Fibroblast of skin of back (primary cell): ENCODE measurements at regions not wholly inside any gene's neighbourhood (a gene's known extent, or its start where the extent isn't known, plus 50 kb on each side); places are given as distances from the start of the nearest gene placed in this dataset.
A peak's percentile ranks its signal among the peaks of the same experiment; 100 is the strongest.

ENCODE experiments used
- DNase-seq: peaks from one replicate; pipeline ENCODE4 v3.0.0-alpha.2; 2013

DNA sequence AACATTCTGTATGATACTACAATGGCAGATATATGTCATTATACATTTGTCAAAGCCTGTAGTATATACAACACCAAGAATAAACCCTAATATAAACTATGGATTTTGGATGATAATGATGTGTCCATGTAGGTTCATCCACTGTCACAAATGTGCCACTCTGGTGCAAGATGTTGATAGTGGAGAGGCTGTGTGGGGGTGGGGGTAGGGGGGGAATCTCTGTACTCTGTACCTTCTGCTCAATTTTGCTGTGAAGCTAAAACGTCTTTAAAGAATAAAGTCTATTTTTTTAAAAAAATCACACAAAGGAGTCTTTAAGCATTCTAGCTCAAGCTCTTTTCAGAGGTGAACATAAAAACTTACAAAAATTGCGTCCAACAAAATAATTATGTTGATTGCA is 88.2 kb upstream of the ABI3BP start:
- DNase-seq, result no peak

DNA sequence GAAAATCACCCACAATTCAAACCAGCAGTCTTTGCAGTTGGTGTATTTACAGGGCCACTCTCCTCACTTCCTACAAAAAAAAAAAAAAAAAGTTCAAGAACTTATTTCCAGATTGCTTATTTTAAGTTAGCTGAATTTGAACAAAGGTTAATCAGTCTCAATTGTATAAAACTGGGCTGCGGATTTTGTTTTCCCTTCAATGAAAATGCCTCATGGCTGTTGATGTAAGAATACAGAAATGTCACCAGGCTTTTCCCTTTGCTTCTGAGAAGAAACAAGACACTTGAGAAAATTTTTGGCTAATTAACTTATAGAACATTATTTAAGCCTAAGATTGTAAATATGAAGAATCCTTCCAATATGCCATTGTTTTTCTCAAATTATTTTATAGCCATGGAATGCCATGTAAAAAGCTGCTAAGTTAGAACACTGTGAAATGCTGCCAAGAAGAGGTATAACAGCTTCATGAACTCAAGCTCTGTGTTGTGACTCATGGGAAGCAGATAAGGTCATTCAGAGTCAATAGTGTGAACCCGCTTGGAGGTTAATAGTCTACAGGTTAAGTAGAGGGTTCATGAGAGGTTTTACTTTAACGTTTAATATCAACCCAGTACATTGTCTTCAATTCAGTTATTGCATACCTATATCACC is 84.3 kb upstream of the ABI3BP start:
- DNase-seq, result peak; percentile 57

DNA sequence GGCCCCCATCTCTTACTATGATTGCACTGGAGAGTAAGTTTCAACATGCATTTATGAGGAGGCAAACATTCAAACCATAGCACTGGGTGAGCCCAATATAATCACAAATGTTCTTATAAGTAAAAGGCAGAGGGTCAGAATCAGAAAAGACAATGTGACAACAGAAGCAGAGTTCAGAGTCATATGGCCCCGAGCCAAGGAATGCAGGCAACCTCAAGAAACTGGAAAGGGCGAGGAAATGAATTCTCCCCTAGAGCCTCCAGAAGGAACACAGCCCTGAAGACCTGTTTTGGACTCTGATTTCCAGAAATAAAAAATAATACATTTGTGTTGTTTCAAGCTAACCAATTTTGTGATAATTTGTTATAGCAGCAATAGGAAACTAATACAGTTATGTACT is 81.3 kb upstream of the ABI3BP start:
- peak; percentile 29 for DNase-seq

DNA sequence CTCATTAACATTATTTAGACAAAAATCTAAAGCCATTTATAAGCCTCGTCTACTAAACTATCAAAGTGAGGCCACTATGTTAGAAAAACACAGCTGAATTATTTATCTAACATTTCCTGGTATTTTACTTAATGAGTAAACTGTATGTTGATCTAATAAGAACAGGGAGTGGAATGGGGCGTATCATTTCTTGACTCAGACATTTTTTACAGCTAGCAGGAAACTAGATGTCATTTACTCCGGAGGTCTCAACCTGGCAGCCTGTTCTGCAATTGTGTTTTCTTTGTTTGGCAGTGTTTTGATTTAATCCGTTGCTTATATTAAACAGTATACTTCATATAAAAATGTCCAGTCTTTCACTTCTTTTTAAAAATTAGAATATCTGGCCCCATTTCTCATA is 79.1 kb upstream of the ABI3BP start:
- DNase-seq, result peak; percentile 53

DNA sequence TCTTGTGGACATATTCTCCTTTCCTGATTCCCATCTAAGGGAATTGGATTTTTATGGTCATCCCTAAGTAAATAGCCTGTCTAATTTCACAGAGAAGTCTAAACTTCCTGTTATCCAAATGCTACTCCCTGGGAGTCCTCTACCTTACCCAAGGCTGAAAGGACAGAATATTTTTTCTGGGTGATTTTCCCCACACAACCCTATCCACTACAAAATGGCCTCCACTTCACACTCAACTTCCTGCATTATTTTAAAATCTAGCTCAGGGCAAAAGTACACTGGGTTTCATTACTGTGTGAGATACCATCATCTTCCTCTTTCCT is 77.5 kb upstream of the ABI3BP start:
- DNase-seq, result no peak

DNA sequence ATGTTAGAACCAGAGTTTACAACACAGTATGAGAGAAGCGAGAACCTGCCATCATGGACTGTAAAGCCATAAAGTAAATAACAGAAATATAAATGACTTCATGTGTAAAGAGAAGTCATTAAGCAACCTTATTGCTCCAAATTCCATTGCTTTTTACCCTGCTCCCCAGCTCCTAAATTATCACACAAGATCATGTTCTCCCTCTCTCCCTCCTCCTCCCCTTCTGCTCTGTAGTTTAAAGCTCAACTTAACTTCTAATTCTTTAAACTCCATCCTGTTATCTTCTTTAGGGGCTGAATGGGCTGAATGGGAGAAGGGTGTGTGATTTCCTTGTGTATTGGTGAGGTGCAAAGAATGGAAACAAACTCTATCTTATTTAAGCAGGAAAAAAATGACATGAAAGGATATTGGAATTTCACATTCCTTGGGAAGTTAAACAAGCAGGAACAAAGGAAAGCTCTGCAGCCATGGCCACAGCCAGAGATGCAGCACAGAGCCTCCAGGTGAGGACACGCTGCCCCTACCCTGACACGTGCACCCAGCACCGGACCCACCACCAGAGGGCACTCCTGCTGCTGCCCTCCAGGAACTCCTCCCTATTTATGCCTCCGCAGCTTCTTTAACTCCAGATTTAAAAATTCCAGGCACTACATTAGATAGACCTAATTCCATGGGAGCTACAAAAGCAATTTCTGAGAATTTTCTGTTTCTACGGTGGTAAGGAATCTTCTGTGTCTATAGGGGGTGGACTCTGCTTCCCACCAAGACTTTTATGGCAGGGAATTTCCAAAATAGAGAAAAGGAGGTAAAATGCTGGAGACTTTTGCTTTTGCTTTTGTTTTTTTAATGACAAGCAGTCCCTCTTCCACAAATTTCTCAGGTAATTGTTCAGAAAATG is 76.9 kb upstream of the ABI3BP start:
- no peak for DNase-seq

DNA sequence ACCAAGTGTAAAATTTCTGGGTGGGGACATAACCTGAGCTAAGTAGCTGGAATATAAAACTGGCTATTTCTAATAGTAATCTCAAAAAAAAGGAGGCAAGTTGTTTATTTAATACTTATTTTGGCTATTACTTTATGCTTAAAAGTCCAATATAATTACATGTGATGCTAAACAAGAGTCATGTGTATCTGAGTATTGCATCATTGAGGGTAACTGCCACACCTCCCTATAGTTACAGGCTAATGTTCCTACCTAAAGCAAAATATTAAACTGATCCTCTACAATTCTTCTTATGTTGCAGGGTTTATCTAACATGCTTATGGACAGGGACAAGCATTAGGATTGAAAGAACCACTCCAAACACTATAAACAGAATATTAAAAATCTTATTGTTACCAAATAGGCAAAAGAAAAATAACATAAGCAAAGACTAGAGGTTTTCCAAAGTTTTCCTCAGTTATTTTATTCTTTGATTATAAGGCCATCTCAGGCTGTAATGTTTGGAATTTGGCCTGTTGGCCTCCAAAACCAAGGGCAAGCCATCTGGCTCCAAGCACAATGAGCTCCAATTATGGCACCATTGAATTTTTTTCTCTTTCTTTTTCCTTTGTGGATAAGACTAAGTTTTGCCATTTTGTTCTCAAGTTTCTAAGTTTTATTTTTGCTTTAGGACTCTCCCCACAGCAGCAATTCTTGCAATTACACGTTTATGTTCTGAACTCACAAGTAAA is 75.8 kb upstream of the ABI3BP start:
- DNase-seq, result no peak

DNA sequence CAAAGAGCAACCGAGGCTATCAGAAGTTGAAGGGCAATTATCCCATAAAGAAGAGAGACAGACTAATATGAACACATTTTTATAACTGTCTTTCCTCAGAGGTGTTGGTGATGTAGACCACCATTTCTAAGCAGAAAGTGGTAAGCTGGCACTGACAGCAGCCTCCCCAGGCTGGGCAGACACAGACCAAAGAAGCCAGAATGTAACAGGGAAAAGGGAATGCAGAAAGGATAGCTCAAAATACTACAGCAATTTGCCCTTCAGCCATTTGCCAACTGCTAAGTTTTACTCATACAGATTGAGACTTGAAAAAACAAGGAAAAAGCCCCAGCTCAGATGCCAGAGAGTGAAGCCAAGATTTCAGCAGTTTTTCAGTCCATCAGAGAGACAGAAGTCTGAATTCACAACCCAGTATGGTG is 73.5 kb upstream of the ABI3BP start:
- peak; percentile 75 for DNase-seq

DNA sequence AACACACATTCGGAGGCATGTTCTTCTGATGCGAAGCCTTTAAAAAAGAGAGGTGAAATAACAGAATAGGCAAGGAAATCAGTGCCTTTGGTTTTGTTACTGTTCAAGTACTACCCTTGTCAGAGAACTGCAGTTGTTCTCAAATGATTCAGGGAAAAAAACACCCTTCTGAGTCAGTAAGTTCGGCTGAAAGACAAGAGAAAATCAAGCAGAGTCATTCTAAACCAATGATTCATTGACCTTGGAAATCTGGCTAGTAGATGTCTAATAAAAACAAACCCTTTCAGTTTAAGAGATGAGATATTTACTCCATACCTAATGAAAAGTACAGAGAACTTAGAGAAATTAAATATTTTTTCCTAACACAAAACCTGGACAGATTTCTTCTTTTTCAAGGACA is 72.7 kb upstream of the ABI3BP start:
- peak; percentile 95 for DNase-seq

DNA sequence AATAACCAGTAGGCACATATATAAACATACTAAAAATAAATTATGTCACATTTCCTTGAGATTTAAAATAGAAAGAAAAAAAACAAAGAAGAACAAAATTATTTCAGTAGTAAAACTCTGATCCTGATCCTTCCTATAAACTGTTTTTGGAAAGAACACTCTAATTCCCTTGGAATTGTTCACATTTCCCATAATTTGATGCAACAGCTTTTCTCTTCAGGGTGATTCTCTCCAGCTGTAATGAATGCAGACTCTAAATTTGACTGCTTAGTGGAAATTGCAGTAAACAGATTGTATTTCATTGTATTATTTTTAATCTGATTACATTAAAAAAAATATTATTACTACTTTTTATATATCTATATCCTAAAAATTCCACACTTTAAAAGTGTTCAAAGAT is 70.2 kb upstream of the ABI3BP start:
- no peak for DNase-seq

DNA sequence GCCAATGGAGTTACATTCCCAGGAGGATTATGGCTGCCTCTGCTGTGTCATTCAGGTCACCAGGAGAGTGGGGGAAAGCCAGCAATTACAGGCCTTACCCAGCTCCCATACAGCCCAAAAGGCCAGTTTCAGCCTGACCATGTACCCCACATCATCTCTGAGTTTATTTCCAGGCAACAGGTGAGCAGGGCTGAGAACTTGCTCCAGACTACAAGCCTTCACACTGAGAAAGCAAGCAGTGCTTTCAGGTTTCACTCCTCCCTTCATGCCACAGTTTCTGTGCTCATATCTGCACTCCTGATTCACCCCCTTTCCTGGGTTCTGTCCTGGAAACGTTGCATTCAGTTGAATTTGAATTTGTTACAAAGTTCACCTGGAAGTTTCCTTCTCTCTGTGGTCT is 68.1 kb upstream of the ABI3BP start:
- DNase-seq, result no peak

DNA sequence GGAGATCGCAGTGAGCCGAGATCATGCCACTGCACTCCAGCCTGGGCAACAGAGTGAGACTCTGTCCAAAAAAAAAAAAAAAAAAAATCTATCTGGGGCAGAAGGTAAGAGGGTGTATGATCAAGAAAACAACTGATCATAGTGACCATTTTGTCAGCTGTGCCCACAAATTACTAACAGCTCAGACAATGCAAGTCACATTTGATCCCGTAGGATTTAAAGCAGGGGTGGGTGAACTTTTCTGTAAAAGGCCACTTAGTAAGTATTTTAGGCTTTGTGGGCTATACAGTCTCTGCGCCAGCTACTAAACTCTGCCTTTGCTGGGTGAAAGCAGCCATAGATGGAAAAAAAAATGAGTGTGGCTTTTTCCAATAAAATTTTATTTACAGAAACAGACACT is 57.6 kb upstream of the ABI3BP start:
- no peak for DNase-seq

DNA sequence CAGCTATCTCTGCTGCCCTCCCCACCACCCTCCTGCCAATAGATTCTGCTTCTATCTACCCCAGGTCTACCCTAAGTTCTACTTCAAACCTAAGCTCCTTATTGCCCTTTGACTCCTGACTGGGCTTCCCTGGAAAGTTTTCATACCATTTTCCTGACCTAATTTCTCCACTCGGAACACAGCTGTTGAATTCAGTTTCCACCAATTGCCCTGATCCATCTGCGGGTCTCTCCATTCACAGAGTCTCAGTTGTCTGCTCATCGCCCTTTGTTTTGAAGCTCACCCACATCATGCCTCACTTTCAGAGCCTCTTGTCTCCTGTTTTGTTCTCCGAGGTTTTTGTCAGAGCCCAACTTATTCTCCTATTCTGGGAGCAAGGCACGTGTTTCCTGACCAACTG is 56.8 kb upstream of the ABI3BP start:
- no peak for DNase-seq

DNA sequence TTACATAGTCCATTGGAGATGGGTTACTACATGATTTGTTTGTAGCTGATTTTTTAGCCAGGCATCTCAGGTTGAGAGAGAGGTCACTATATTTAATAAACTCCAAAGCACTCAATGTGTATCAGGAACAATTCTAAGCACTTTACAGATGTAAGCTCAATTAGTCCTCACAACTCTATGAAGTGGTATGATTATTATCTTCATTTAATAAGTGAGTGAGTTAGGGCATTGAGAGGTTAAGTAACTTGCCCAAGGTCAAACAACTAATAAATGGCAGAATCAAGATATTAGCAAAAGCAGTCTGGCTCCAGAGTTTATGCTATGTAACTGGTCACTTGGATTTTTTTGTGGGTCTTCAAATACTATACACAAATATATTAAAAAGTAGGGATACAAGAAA is 56.3 kb upstream of the ABI3BP start:
- no peak for DNase-seq

DNA sequence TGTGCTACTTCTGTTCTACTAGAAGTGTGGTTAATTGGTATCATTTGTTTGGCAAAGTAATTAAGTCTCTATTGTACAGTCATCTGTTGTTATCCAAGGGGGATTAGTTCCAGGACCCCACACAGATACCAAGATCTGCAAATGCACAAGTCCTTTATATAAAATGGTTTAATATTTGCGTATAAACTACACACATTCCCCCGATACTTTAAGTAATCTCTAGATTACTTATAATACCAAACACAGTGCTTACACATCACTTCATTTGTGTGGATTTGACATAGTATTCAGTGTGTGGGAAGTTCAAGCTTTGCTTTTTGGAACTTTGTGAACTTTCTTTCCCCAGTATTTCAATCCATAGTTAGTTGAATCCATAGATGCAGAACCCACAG is 50.5 kb upstream of the ABI3BP start:
- no peak for DNase-seq

DNA sequence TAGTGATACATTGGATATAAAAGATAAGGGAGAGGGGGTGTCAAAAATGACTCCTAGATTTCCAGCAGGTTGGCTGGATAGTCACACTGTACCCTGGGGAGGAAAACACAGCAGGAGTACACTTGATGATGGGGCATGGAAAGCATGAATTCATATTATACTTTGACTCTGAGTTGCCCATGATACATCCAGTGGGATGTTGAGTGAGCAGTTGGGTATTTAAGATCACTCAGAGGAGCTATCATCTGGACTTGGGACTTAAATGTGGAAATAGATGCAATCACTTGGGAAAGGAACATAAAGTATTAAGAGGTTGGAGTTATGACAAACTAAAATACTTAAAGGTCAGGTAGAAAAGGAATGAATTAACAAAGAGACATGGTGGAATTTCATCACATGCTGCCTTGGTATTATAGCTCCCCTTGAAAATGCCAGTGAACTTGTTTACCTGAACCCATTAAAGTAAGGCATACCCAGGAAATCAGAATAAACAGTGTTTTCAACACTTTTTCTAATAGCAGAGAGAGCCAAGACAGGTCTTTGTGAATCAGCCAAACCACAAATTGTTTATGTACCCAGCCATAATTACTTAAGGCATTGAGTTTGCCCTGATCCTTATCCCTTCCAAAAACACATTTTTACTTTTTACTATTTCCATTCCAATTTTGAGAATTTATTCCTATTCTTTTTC is 49.9 kb upstream of the ABI3BP start:
- DNase-seq, result peak; percentile 70
